ENCODE measurements at regions not wholly inside any gene's neighbourhood (a gene's known extent, or its start where the extent isn't known, plus 50 kb on each side); places are given as distances from the start of the nearest gene placed in this dataset.
"Not testable (repeated sequence)": the region's sequence is repeated elsewhere in the genome, so short reads cannot be mapped to it uniquely, and the experiment has no call there.

GRCh38 chr17:77620282-77620681 lies 338.2 kb upstream of the TNRC6C start:
- H3K27me3 Mint-ChIP-seq (ENCODE audit: low read depth) = no peaks in the 10 kb centered on the region
- no peak overlapping the region for H3K4me3 Mint-ChIP-seq
- no peak overlapping the region for H3K27ac Mint-ChIP-seq (ENCODE audit: unreplicated experiment)
- peaks cover 2% of the 10 kb centered on the region for H3K9me3 Mint-ChIP-seq
- H3K36me3 Mint-ChIP-seq (ENCODE audit: low read depth) = no peaks in the 10 kb centered on the region
- TF ChIP-seq, protein P1, sequence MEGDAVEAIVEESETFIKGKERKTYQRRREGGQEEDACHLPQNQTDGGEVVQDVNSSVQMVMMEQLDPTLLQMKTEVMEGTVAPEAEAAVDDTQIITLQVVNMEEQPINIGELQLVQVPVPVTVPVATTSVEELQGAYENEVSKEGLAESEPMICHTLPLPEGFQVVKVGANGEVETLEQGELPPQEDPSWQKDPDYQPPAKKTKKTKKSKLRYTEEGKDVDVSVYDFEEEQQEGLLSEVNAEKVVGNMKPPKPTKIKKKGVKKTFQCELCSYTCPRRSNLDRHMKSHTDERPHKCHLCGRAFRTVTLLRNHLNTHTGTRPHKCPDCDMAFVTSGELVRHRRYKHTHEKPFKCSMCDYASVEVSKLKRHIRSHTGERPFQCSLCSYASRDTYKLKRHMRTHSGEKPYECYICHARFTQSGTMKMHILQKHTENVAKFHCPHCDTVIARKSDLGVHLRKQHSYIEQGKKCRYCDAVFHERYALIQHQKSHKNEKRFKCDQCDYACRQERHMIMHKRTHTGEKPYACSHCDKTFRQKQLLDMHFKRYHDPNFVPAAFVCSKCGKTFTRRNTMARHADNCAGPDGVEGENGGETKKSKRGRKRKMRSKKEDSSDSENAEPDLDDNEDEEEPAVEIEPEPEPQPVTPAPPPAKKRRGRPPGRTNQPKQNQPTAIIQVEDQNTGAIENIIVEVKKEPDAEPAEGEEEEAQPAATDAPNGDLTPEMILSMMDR (conservative IDR thresholded peaks at IDR 0.05) = no peak
- no peak for DNase-seq (ENCODE audit: low read depth, low spot score)
- peaks cover 10% of the 10 kb centered on the region for H3K4me1 Mint-ChIP-seq

DNA sequence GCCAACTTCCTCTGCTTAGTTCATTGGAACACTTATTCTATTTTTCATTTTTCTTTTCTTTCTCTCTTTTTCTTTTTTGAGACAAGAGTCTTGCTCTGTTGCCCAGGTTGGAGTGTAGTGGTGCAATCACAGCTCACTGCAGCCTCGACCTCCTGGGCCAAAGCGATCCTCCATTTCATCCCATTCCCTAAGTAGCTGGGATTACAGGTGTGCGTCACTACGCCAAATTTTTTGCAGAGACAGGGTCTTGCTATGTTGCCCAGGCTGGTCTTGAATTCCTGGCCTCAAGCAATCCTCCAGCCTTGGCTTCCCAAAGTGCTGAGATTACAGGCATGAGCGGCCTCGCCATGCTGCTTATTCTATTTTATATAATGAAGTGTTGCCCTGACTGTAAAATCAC lies 336.4 kb upstream of the TNRC6C start:
- not testable (repeated sequence) for H3K4me3 Mint-ChIP-seq; DNase-seq (ENCODE audit: low read depth, low spot score); H3K36me3 Mint-ChIP-seq (ENCODE audit: low read depth); H3K27me3 Mint-ChIP-seq (ENCODE audit: low read depth); H3K9me3 Mint-ChIP-seq; H3K4me1 Mint-ChIP-seq; H3K27ac Mint-ChIP-seq (ENCODE audit: unreplicated experiment)

DNA sequence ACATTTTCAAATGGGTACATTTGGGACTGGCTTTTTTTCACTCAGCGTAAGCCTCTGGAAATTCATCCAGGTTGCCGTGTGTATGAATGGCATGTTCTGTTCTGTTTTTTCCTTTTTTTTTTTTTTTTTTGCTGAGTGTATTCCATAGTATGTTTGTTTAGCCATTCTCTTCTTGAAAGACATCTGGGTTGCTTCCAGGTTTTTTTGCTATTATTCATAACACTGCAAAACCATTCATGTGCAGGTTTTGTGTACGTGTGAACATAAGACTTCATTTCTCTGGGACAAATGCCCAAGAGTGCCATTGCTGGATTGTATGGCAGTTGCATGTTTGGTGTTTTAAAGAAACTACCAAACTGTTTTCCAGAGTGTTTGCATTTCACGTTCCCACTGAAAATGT lies 335.9 kb upstream of the TNRC6C start:
- TF ChIP-seq, protein P1 (conservative IDR thresholded peaks at IDR 0.05) = no peak
- DNase-seq (ENCODE audit: low read depth, low spot score) = no peak
- H3K9me3 Mint-ChIP-seq = peaks cover 2% of the 10 kb centered on the region
- no peak overlapping the region for H3K27ac Mint-ChIP-seq (ENCODE audit: unreplicated experiment)
- H3K4me3 Mint-ChIP-seq = no peak overlapping the region
- no peaks in the 10 kb centered on the region for H3K4me1 Mint-ChIP-seq
- peaks cover 4% of the 10 kb centered on the region for H3K27me3 Mint-ChIP-seq (ENCODE audit: low read depth)
- no peaks in the 10 kb centered on the region for H3K36me3 Mint-ChIP-seq (ENCODE audit: low read depth)

GRCh38 chr17:77623321-77623720 lies 335.2 kb upstream of the TNRC6C start:
- not testable (repeated sequence) for H3K4me3 Mint-ChIP-seq; DNase-seq (ENCODE audit: low read depth, low spot score); H3K4me1 Mint-ChIP-seq

DNA sequence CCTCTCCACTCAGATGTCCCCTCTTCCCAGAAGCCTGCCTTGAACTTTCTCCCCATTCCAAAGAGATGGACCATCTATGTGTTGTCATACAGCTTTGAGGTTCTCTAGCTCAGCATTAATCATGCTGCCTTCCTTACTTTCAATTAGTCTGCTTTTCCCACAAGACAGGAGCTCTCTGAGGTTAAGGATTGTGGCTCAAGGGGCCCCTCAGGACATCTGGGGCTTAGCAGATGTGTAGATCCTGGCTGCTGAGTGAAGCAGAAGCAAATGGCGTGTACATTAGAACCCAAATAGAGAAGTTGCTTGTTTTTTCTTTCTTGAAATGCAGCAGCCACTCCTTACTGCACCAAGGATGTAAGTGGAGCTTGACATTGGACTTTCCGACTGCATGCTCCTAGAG lies 330.5 kb upstream of the TNRC6C start:
- DNase-seq (ENCODE audit: low read depth, low spot score) = no peak
- Mint-ChIP-seq H3K36me3 (ENCODE audit: low read depth) (no peaks in the 10 kb centered on the region), H3K4me1 (no peaks in the 10 kb centered on the region), H3K9me3 (peaks cover 8% of the 10 kb centered on the region), H3K27me3 (ENCODE audit: low read depth) (peaks cover 7% of the 10 kb centered on the region), H3K4me3 (no peak overlapping the region), H3K27ac (ENCODE audit: unreplicated experiment) (no peak overlapping the region)
- TF ChIP-seq, protein P1 (conservative IDR thresholded peaks at IDR 0.05) = no peak

More at GRCh38 chr17:77623321-77623720, 335.2 kb upstream of the TNRC6C start:
- not testable (repeated sequence) for H3K36me3 Mint-ChIP-seq (ENCODE audit: low read depth); H3K9me3 Mint-ChIP-seq; H3K27me3 Mint-ChIP-seq (ENCODE audit: low read depth); H3K27ac Mint-ChIP-seq (ENCODE audit: unreplicated experiment)

DNA sequence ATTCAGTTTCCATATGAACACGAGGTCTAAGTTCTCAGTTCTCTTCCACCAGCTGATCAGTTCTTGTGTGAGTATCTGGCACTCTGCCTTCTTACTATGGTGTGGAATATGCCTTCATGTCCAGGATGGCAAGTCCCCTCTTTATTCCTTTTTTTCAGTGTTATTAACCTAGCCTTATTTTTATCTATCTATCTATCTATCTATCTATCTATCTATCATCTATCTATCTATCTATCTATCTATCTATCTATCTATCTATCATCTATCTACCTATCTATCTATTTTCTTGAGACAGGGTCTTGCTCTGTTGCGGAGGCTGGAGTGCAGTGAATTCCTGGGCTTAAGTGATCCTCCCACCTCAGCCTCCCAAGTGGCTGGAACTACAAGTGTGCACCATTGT lies 329.2 kb upstream of the TNRC6C start:
- not testable (repeated sequence) for DNase-seq (ENCODE audit: low read depth, low spot score); H3K4me3 Mint-ChIP-seq; H3K4me1 Mint-ChIP-seq; H3K27me3 Mint-ChIP-seq (ENCODE audit: low read depth); H3K27ac Mint-ChIP-seq (ENCODE audit: unreplicated experiment); H3K36me3 Mint-ChIP-seq (ENCODE audit: low read depth); H3K9me3 Mint-ChIP-seq

DNA sequence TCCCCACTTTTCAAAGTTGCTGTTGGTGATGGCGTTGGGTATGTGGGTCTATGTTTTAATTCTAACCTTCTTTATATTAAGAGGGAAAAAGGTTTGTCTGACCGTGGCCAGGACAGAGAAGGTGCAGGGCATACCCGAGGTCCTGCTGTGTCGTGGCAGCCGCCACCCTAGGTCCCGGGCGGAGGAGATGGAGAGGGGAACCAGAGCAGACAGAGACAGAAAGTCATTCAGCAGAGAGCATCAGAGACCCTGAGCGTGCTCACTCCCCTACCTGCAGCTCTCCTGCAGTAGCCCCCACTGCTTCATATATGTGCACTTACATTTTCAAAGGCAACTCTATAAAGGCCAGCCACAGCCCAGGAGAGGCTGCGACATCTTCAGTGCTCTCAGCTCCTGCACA lies 327.2 kb upstream of the TNRC6C start:
- H3K4me3 Mint-ChIP-seq = no peak overlapping the region
- H3K9me3 Mint-ChIP-seq = peaks cover 6% of the 10 kb centered on the region
- H3K4me1 Mint-ChIP-seq = no peaks in the 10 kb centered on the region
- no peak overlapping the region for H3K27ac Mint-ChIP-seq (ENCODE audit: unreplicated experiment)
- DNase-seq (ENCODE audit: low read depth, low spot score) = no peak
- peaks cover 9% of the 10 kb centered on the region for H3K27me3 Mint-ChIP-seq (ENCODE audit: low read depth)
- TF ChIP-seq, protein P1 (conservative IDR thresholded peaks at IDR 0.05) = no peak
- H3K36me3 Mint-ChIP-seq (ENCODE audit: low read depth) = no peaks in the 10 kb centered on the region

Data from neural crest cell (in vitro differentiated cells).